H7 (cell line): ENCODE measurements at regions not wholly inside any gene's neighbourhood (a gene's known extent, or its start where the extent isn't known, plus 50 kb on each side); places are given as distances from the start of the nearest gene placed in this dataset.
"Not testable (repeated sequence)": the region's sequence is repeated elsewhere in the genome, so short reads cannot be mapped to it uniquely, and the experiment has no call there.

Experiments used
- DNase-seq: peaks from one replicate; pipeline ENCODE4 v3.0.0; 2012
- H3K27me3 ChIP-seq: 2 replicates; pipeline ENCODE4 v1.6.0; 2011; ENCODE audit warnings: mild to moderate bottlenecking, low read length; ENCODE audit not compliant: control insufficient read depth, insufficient read depth
- H3K36me3 ChIP-seq: replicated peaks from 2 replicates; pipeline ENCODE4 v1.5.1; 2011; ENCODE audit warnings: low read length; ENCODE audit not compliant: control insufficient read depth, insufficient read depth
- H3K4me3 ChIP-seq: 2 replicates; pipeline ENCODE4 v1.5.1; 2011; ENCODE audit warnings: low read depth, mild to moderate bottlenecking, control low read depth, low read length, moderate library complexity; ENCODE audit not compliant: insufficient read depth

DNA sequence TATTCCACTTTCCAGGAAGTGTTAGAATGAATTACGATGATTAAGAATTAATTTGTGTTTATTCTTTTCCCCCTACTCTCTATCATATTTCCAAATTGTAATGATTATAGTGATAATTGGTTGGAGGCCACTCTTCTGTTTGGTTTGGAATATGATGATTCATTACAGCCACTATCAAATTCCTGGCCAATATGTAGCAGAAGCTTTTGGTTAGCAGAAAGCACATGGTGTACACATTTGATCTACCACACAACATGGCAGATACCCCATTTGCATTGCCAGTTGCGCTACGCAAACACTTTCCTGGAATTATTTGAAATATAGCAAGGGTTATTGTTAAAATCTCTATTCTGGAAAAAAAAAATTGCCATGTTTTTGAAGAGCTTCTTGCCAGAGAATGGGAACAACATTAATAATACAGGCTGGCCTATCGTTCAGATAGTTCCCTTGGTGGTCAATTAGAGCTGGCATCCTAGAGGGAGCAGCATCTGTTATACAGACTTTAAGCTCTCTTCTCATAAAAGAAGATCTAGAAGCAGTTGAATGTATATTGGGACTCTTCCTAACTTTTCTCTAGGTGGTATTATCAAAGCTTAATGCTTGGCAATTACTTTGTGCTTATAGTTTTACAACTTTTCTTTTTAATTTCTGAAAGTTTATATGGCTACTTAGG is 455.0 kb upstream of the ACTBL2 start:
- H3K36me3 ChIP-seq, result no peaks in the 10 kb centered on the region
- DNase-seq, result no peak

GRCh38 chr5:57937025-57937424 is 454.4 kb upstream of the ACTBL2 start:
- Histone ChIP-seq H3K36me3 (no peaks in the 10 kb centered on the region), H3K4me3 (no peak overlapping the region), H3K27me3 (no peaks in the 10 kb centered on the region)
- no peak for DNase-seq

More for the DNA sequence above, 455.0 kb upstream of the ACTBL2 start:
- Histone ChIP-seq H3K4me3 (no peak overlapping the region), H3K27me3 (no peaks in the 10 kb centered on the region)

DNA sequence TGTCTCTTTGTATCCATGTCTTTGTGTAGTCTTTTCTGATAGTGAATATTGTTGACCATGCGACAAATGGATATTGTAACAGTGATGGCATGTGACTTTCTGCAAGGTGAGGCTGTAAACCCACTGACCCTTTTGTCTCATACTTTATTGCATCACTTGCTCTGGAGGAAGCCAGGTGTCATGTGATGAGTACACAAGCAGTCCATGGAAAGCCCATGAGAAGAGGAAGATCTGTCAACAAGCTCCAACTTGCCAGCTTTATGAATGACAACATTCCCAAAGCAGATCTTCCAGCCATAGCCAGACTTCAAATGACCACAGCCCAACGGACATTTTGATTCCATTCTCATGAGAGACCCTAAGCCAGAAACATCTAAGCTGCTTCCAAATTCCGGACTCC is 450.1 kb upstream of the ACTBL2 start:
- no peaks in the 10 kb centered on the region for H3K27me3 ChIP-seq
- H3K4me3 ChIP-seq, result no peak overlapping the region
- H3K36me3 ChIP-seq, result no peaks in the 10 kb centered on the region
- no peak for DNase-seq

DNA sequence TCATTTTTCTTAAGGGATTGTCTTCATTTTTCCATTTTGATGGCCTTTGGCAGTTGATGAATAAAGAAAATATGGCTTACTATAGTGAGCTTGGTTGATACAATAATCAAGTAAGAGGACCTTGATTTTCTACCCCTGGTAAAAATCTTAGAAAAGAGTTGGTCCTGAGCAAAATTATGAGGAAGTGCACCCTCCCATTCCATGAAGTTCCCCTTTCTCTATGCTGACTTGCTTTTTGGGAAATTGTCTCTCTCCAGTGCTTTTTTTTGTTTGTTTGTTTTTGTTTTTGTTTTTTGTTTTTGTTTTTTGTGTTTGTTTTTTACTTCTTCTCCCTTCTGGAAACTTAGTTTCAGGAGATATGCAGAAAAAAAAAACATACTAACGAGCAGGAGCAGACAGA is 449.2 kb upstream of the ACTBL2 start:
- Histone ChIP-seq H3K4me3 (no peak overlapping the region), H3K27me3 (no peaks in the 10 kb centered on the region), H3K36me3 (no peaks in the 10 kb centered on the region)
- no peak for DNase-seq

DNA sequence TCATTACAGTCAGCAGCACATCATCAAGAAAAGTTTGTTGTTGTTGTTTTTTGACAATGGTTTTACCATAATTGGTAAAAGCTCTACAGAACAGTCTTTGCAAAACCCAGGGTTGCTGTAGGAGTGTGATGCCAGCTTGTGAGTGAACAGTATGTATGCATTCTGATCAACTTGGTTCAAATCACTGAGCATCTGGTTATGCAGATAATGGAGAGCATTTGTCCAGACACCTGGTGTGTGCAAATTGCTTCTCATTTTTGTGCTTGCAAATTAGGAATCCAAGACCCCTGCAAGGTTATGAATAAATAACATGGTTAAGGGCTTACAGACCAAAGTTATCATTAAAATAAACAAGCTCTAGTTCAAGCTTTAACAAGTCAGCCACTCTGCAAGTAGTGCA is 448.7 kb upstream of the ACTBL2 start:
- H3K4me3 ChIP-seq, result no peak overlapping the region
- no peaks in the 10 kb centered on the region for H3K27me3 ChIP-seq
- no peak for DNase-seq
- H3K36me3 ChIP-seq, result no peaks in the 10 kb centered on the region

DNA sequence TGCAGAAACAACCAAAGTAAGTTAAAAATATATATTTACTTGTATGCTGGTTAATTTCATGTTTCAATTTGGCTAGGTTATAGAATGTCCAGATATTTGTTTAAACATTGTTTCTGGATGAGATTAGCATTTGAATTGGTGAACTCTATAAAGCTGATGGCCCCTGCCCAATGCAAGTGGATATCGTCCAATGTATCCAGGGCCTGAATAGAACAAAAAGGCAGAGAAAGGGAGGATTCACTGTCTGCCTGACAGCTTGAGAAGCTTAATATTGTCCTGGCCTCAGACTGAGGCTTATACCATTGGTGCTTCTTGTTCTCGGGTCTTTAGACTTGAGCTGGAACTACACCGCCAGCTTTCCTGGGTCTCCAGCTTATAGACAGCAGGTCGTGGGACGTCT is 446.7 kb upstream of the ACTBL2 start:
- no peak overlapping the region for H3K4me3 ChIP-seq
- DNase-seq, result no peak
- no peaks in the 10 kb centered on the region for H3K27me3 ChIP-seq
- no peaks in the 10 kb centered on the region for H3K36me3 ChIP-seq

- not testable (repeated sequence) for H3K36me3 ChIP-seq, DNase-seq, H3K4me3 ChIP-seq, H3K27me3 ChIP-seq
These were observed 440.5 kb upstream of the ACTBL2 start for GRCh38 chr5:57923094-57923493.

DNA sequence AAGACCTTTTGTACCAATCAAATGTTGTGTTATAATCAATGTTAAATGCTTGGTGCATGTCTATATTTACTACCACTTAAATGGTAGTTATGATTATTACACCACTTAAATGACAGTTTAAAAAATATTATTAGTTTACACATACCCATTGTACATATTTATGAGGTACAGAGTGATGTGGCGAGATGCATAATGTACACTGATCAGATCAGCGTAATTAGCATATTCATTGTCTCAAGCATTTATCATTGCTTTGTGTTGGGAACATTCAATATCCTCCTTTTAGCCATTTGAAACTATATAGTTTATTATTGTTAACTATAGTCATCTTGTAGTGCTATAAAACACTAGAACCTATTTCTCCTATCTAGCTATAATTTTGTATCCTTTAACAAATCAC is 434.4 kb upstream of the ACTBL2 start:
- H3K36me3 ChIP-seq, result no peaks in the 10 kb centered on the region
- H3K4me3 ChIP-seq, result no peak overlapping the region
- H3K27me3 ChIP-seq, result no peaks in the 10 kb centered on the region
- no peak for DNase-seq

DNA sequence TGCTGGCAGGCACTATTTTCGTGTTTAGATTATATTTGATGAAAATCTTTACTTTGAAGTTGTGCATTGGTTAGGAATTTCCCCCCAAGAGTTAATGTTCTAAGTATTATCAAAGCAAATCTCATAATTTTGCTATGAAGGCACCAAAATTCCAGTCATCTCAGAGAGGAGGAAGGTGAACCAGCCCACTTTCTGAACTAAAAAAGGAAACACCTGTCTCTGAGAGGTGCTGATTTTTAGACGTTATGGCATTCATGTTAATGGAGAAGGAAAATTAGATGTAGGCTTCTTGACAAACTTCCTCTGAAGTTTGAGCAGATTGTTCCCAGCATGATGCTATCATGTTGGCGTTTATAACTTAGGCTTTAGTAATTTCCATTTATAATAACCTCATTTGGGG is 432.9 kb upstream of the ACTBL2 start:
- no peak for DNase-seq
- Histone ChIP-seq H3K36me3 (no peaks in the 10 kb centered on the region), H3K4me3 (no peak overlapping the region), H3K27me3 (no peaks in the 10 kb centered on the region)

DNA sequence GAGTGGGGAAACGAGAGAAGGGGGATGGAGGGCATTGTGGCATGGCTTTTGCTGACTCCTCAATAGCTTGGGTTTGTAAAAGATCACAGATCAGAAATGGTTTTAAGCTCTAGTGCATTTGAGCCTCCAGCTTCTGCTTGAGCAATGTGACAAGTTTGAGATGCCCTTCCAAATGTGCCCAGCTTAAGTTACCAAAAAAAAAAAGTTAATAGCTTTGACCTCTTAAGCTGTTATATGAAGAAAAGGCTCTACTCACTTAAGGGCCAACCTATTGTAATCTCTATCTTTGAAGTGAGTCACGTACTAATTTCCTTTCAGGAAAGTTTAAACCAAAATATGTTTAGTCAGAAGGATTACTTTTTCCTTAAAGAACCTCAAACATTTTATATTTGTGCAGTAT is 428.8 kb upstream of the ACTBL2 start:
- no peaks in the 10 kb centered on the region for H3K36me3 ChIP-seq
- no peaks in the 10 kb centered on the region for H3K27me3 ChIP-seq
- no peak overlapping the region for H3K4me3 ChIP-seq
- no peak for DNase-seq

GRCh38 chr5:57906671-57907070 is 424.1 kb upstream of the ACTBL2 start:
- Histone ChIP-seq H3K36me3 (no peaks in the 10 kb centered on the region), H3K4me3 (no peak overlapping the region), H3K27me3 (no peaks in the 10 kb centered on the region)
- DNase-seq, result no peak

GRCh38 chr5:57903458-57903857 is 420.8 kb upstream of the ACTBL2 start:
- no peaks in the 10 kb centered on the region for H3K36me3 ChIP-seq

DNA sequence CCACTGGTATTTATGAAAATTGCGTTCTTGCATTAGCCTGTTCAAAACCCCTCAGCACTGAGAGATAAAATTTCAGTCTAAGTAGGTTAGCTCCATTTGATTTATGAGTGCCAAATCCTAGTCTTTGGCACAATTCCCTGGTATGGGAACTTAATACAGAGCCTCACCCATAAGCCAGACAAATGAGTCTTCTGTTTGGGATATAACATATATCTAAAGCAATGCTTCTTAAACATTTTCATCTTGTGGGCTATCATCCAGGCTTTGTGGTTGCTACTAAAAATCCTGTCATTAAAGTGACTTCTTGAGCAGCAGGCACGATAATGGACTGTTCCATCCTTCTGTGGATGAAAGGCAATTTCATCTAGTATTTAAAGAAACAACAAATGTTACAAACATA is 419.5 kb upstream of the ACTBL2 start:
- Histone ChIP-seq H3K4me3 (no peak overlapping the region), H3K36me3 (no peaks in the 10 kb centered on the region)
- DNase-seq, result no peak

More at GRCh38 chr5:57903458-57903857, 420.8 kb upstream of the ACTBL2 start:
- Histone ChIP-seq H3K4me3 (no peak overlapping the region), H3K27me3 (no peaks in the 10 kb centered on the region)
- no peak for DNase-seq

GRCh38 chr5:57900381-57900944 is 417.9 kb upstream of the ACTBL2 start:
- Histone ChIP-seq H3K36me3 (no peaks in the 10 kb centered on the region), H3K4me3 (no peak overlapping the region), H3K27me3 (no peaks in the 10 kb centered on the region)
- no peak for DNase-seq

More for the DNA sequence above, 419.5 kb upstream of the ACTBL2 start:
- H3K27me3 ChIP-seq, result no peaks in the 10 kb centered on the region

- no peak for DNase-seq
- no peak overlapping the region for H3K4me3 ChIP-seq
- H3K27me3 ChIP-seq, result no peaks in the 10 kb centered on the region
- no peaks in the 10 kb centered on the region for H3K36me3 ChIP-seq
These were observed 414.0 kb upstream of the ACTBL2 start for GRCh38 chr5:57896576-57896975.

- no peak for DNase-seq
- no peak overlapping the region for H3K4me3 ChIP-seq
- H3K36me3 ChIP-seq, result no peaks in the 10 kb centered on the region
- H3K27me3 ChIP-seq, result no peaks in the 10 kb centered on the region
These were observed 413.2 kb upstream of the ACTBL2 start for GRCh38 chr5:57895766-57896165.
